ENCODE measurements at regions not wholly inside any gene's neighbourhood (a gene's known extent, or its start where the extent isn't known, plus 50 kb on each side); places are given as distances from the start of the nearest gene placed in this dataset.

- Histone ChIP-seq H3K4me1 (ENCODE audit: control insufficient read depth, insufficient read depth, low read length) (no peaks in the 10 kb centered on the region), H3K4me3 (ENCODE audit: low read length) (no peak overlapping the region), H3K27ac (ENCODE audit: low read length) (no peak overlapping the region), H3K9me3 (ENCODE audit: control insufficient read depth, insufficient read depth, low read length) (no peaks in the 10 kb centered on the region), H3K27me3 (ENCODE audit: control insufficient read depth, insufficient read depth, low read length) (no peaks in the 10 kb centered on the region), H3K36me3 (ENCODE audit: control insufficient read depth, insufficient read depth, low read length) (no peaks in the 10 kb centered on the region)
- Mint-ChIP-seq H3K27me3 (ENCODE audit: low read depth in 2 of 2) (no peaks in the 10 kb centered on the region), H3K36me3 (no peaks in the 10 kb centered on the region), H3K4me1 (no peaks in the 10 kb centered on the region), H3K4me3 (no peak overlapping the region), H3K9me3 (peaks cover 4 to 7% of the 10 kb centered on the region in 2 donors), H3K27ac (no peak overlapping the region)
- no peak for DNase-seq
- intact Hi-C loops (cut with micrococcal nuclease): no loop called here
- no peak for TF ChIP-seq CTCF (IDR thresholded peaks at IDR 0.05)
- no peak for ATAC-seq
- 71% methylated on average over 1 of the region's 3 CpGs for WGBS (ENCODE audit: insufficient coverage)
These were observed 695.4 kb downstream of the ARAP2 start for GRCh38 chr4:35548921-35549320.

- ATAC-seq: no peak
- no peaks in the 10 kb centered on the region for H3K36me3 Mint-ChIP-seq
- TF ChIP-seq CTCF (IDR thresholded peaks at IDR 0.05): no peak
These were observed 687.9 kb downstream of the ARAP2 start for GRCh38 chr4:35556387-35556786.

GRCh38 chr4:35559559-35560365, 684.6 kb downstream of the ARAP2 start:
- no peaks in the 10 kb centered on the region for H3K4me1 ChIP-seq (ENCODE audit: control insufficient read depth, insufficient read depth, low read length)
- DNase-seq (peak in 1 of 2 donors; percentile 2), ATAC-seq (no peak)
- Mint-ChIP-seq H3K27ac (no peak overlapping the region), H3K27me3 (ENCODE audit: low read depth in 2 of 2) (no peaks in the 10 kb centered on the region), H3K9me3 (peaks cover 3 to 7% of the 10 kb centered on the region in 2 donors), H3K36me3 (no peaks in the 10 kb centered on the region), H3K4me1 (no peaks in the 10 kb centered on the region), H3K4me3 (no peak overlapping the region)
- H3K27me3 ChIP-seq (ENCODE audit: control insufficient read depth, insufficient read depth, low read length): no peaks in the 10 kb centered on the region
- no peak overlapping the region for H3K27ac ChIP-seq (ENCODE audit: low read length)
- H3K36me3 ChIP-seq (ENCODE audit: control insufficient read depth, insufficient read depth, low read length): no peaks in the 10 kb centered on the region
- TF ChIP-seq CTCF (IDR thresholded peaks at IDR 0.05): no peak
- H3K4me3 ChIP-seq (ENCODE audit: low read length): no peak overlapping the region
- intact Hi-C loops (cut with micrococcal nuclease): no loop called here
- H3K9me3 ChIP-seq (ENCODE audit: control insufficient read depth, insufficient read depth, low read length): peaks cover 6% of the 10 kb centered on the region
- 95% methylated on average over 19 of the region's 19 CpGs for WGBS (ENCODE audit: insufficient coverage)

More at GRCh38 chr4:35556387-35556786, 687.9 kb downstream of the ARAP2 start:
- no peak overlapping the region for H3K27ac Mint-ChIP-seq
- H3K36me3 ChIP-seq (ENCODE audit: control insufficient read depth, insufficient read depth, low read length): no peaks in the 10 kb centered on the region
- no peaks in the 10 kb centered on the region for H3K4me1 Mint-ChIP-seq
- no peak overlapping the region for H3K4me3 ChIP-seq (ENCODE audit: low read length)
- H3K9me3 Mint-ChIP-seq: peaks cover 3 to 7% of the 10 kb centered on the region in 2 donors
- H3K27me3 ChIP-seq (ENCODE audit: control insufficient read depth, insufficient read depth, low read length): no peaks in the 10 kb centered on the region
- peaks cover 6% of the 10 kb centered on the region for H3K9me3 ChIP-seq (ENCODE audit: control insufficient read depth, insufficient read depth, low read length)
- H3K27me3 Mint-ChIP-seq (ENCODE audit: low read depth in 2 of 2): no peaks in the 10 kb centered on the region
- WGBS (ENCODE audit: insufficient coverage): 100% methylated on average over 1 of the region's 1 CpG
- H3K4me3 Mint-ChIP-seq: no peak overlapping the region
- intact Hi-C loops (cut with micrococcal nuclease): no loop called here
- DNase-seq: no peak
- no peaks in the 10 kb centered on the region for H3K4me1 ChIP-seq (ENCODE audit: control insufficient read depth, insufficient read depth, low read length)
- no peak overlapping the region for H3K27ac ChIP-seq (ENCODE audit: low read length)

GRCh38 chr4:35562861-35563260, 681.5 kb downstream of the ARAP2 start:
- Mint-ChIP-seq H3K4me3 (no peak overlapping the region), H3K27me3 (ENCODE audit: low read depth in 2 of 2) (no peaks in the 10 kb centered on the region), H3K9me3 (peaks cover 0 to under 1% of the 10 kb centered on the region in 2 donors), H3K36me3 (no peaks in the 10 kb centered on the region), H3K27ac (no peak overlapping the region), H3K4me1 (no peaks in the 10 kb centered on the region)
- no peak for ATAC-seq
- no peaks in the 10 kb centered on the region for H3K4me1 ChIP-seq (ENCODE audit: control insufficient read depth, insufficient read depth, low read length)
- H3K9me3 ChIP-seq (ENCODE audit: control insufficient read depth, insufficient read depth, low read length): peaks cover 6% of the 10 kb centered on the region
- intact Hi-C loops (cut with micrococcal nuclease): no loop called here
- 79% methylated on average over 2 of the region's 2 CpGs for WGBS (ENCODE audit: insufficient coverage)
- no peak for TF ChIP-seq CTCF (IDR thresholded peaks at IDR 0.05)
- DNase-seq: no peak
- no peak overlapping the region for H3K27ac ChIP-seq (ENCODE audit: low read length)
- no peaks in the 10 kb centered on the region for H3K36me3 ChIP-seq (ENCODE audit: control insufficient read depth, insufficient read depth, low read length)
- no peaks in the 10 kb centered on the region for H3K27me3 ChIP-seq (ENCODE audit: control insufficient read depth, insufficient read depth, low read length)
- no peak overlapping the region for H3K4me3 ChIP-seq (ENCODE audit: low read length)

All from natural killer cell (primary cell).